ENCODE measurements at regions not wholly inside any gene's neighbourhood (a gene's known extent, or its start where the extent isn't known, plus 50 kb on each side); places are given as distances from the start of the nearest gene placed in this dataset.

- TF ChIP-seq CTCF (conservative IDR thresholded peaks at IDR 0.05; ENCODE audit: low read depth in 2 of 2) (no peak), EZH2 (IDR thresholded peaks at IDR 0.05; ENCODE audit: low read depth, unreplicated experiment) (no peak), EZH2phosphoT487 (IDR thresholded peaks at IDR 0.05; ENCODE audit: unreplicated experiment) (no peak), POLR2AphosphoS5 (IDR thresholded peaks at IDR 0.05; ENCODE audit: low read depth) (no peak), STAT1 (IDR thresholded peaks at IDR 0.05; ENCODE audit: unreplicated experiment) (no peak), ETS1 (IDR thresholded peaks at IDR 0.05) (no peak)
Measured at GRCh38 chr9:65411901-65412300, 126.9 kb upstream of the FOXD4L5 start.

Measured in GM23338 (cell line).